Epidermal melanocyte (primary cell): ENCODE measurements at regions not wholly inside any gene's neighbourhood (a gene's known extent, or its start where the extent isn't known, plus 50 kb on each side); places are given as distances from the start of the nearest gene placed in this dataset.
"Not testable (repeated sequence)": the region's sequence is repeated elsewhere in the genome, so short reads cannot be mapped to it uniquely, and the experiment has no call there.

Source experiments
- DNase-seq: peaks from one replicate; pipeline ENCODE4 v3.0.0; 2011; ENCODE audit warnings: low spot score; ENCODE audit not compliant: insufficient read length

- no peak for DNase-seq
Measured at GRCh38 chr18:38301621-38302020, 736.0 kb upstream of the CELF4 start.

- no peak for DNase-seq
Measured at GRCh38 chr18:38297910-38298309, 732.3 kb upstream of the CELF4 start.

GRCh38 chr18:38290229-38290628, 724.6 kb upstream of the CELF4 start:
- no peak for DNase-seq

GRCh38 chr18:38284972-38285371, 719.4 kb upstream of the CELF4 start:
- DNase-seq: no peak

DNA sequence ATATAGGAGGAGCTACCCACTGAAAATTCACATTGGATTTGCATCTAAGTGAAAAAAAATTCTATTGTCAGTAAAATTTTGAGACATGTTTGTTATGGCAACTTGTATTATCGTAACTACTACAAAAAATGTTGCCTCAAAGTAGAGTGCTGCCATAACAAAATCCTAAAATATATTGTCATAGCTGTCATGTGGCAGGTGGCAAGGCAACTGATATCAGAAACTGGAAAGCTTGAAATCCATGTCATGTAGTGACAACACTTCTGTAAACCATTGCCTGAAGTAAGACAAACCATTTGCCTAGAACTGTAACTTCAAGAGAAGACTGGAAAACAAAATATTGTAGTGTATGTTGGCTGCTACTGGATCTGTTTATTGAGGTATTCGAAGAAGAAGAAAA, 697.5 kb upstream of the CELF4 start:
- no peak for DNase-seq

DNA sequence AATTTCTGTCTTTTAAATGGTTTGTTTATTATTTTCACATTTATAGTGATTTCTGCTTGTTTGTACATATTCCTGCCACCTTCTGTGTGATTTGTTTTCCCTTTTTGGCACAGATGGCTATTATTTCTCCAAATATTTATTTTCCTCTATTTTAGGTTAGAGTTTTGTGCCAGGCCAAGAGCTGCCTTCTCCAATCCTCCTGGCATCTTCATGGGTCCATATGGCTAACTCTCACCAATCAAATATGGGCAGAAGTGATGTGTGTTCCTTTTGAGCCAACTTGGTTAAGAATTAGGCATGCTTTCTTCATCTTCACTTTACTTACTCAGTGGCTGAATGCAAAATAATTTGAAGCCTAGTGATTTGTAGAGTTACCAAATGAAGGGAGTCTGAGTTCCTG, 697.1 kb upstream of the CELF4 start:
- no peak for DNase-seq

DNA sequence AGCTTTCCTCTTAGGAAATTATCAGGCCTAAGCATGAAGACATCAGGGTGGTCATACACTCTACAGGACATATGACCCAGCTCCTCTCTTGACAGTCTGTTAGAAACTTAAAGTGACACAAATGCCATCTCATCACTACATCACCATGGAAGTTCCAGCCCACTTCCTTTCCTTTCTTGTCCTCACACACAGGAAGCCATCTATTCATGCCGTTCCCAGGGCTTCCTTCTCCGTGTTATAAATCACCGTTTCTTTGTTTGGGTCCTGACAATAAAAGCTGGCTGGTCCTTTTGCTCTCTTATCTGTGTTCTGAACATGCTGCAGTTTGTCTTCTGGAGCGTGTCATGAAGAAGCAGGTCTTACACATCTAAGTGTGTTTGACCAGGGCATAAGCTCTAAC, 692.1 kb upstream of the CELF4 start:
- no peak for DNase-seq

DNA sequence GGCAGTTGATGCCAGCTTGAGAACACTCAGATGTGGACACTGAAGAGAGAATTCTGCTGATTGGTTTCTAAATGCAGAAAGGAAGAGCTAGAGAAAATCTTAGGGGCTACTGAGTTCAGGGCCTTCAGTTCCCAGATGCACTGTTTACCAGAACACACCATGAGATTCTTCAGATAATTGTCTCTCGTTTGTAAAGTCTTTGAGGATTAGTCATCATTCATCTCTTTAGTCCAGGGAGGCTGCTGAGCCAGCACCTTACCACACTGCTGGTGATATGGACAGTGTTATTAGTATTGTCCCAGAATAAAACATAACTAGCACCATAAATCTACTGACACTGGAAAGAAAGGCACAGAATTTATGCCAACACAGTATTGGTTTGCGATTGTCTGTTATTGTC, 690.8 kb upstream of the CELF4 start:
- DNase-seq: no peak

GRCh38 chr18:38250971-38251370, 685.4 kb upstream of the CELF4 start:
- no peak for DNase-seq

- DNase-seq: no peak
Measured at GRCh38 chr18:38244480-38244879, 678.9 kb upstream of the CELF4 start.

DNA sequence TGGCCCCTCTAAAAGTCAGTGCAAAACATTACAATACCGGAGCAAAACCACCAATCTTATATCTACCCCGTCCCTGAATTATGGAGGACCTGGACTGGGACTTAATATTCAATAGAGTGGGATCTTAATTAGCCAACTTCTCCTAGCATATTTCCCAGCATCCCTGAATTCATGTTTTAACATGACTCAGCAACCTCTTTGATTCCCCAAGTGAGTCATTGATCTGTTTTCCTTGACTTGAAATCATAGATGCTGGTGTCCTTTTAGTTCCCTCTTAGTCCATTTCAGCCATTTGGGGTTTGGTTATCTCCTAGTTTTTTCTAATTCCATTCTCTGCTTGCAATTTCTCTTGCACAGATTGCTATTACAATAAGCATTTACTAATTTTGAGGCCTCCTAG, 677.7 kb upstream of the CELF4 start:
- DNase-seq: no peak

DNA sequence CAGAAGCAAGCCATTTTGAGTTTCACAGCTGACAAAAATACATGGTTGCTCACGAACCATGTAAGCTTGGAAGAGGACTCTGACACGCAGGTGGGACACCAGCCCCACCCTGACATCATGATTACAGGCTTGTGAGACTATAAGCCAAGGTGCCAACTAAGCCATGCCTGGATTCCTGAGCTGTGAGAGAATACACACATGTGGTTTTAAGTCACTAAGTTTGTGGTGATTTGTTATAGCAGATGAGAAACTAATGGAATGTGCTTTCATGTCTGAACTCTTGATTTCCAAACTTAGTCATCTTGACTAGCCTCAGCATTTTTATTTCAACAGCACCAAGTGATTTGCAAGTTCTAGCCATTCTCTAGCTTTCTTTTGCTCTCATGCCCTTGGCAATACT, 676.1 kb upstream of the CELF4 start:
- no peak for DNase-seq

GRCh38 chr18:38241216-38241615, 675.6 kb upstream of the CELF4 start:
- no peak for DNase-seq

- no peak for DNase-seq
Measured at GRCh38 chr18:38239606-38240005, 674.0 kb upstream of the CELF4 start.

GRCh38 chr18:38237796-38238195, 672.2 kb upstream of the CELF4 start:
- no peak for DNase-seq

GRCh38 chr18:38221476-38222100, 656.0 kb upstream of the CELF4 start:
- no peak for DNase-seq

- no peak for DNase-seq
Measured at GRCh38 chr18:38198956-38199355, 633.4 kb upstream of the CELF4 start.

DNA sequence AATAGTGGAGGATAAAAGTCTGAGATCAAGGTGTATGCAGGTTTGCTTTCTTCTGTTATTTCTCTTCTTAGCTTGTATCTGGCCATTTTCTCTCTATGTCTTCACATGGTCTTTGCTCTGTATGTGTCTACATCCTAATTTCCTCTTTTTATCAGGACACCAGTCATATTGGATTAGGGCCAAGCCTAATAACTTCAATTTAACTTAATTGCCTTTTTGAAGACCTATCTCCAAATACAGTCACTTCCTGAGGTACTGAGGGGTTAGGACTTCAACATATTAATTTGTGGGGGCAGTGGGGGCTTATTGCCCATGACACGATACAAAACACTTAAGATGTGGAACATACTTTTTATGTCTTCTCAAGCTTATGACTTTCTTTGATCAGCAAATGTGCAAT, 632.9 kb upstream of the CELF4 start:
- DNase-seq: no peak

DNA sequence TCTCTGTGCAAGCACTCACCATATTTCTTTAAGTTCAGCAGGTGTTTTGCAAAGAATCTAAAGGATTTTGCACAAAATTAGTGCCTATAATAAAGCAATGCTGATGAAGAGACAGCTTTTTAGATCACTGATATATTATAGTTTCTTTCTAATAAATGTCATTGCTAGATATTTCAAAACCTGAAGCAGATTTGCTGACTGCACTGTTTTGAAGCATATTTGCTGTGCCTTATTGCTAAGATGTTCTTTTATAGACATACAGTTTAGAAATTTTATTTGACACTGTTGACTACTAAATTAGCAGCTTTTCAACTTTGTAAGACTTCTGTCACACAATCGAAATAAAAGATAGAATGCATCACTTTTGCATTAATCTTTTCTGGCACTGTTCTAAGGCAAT, 620.9 kb upstream of the CELF4 start:
- DNase-seq: no peak

DNA sequence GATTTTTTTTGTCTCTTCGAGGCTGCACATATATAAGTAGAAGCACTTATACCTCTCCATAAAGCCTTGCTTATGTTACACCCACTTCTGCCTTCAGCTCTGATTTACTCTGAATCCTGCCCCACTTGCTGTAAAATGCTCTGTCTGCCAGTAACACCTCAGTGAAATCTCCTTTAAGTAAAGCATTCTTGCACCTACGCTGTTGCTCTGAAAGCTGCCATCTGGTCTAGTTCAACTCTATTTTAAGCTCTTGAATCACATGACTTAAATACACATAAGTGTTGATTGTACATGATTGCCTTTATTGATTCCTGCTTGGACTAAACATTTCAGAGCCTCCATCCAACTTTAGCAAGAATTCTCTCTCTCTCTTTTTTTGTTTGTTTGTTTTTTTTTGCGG, 609.0 kb upstream of the CELF4 start:
- no peak for DNase-seq

- DNase-seq: no peak
Measured at GRCh38 chr18:38174173-38174572, 608.6 kb upstream of the CELF4 start.

DNA sequence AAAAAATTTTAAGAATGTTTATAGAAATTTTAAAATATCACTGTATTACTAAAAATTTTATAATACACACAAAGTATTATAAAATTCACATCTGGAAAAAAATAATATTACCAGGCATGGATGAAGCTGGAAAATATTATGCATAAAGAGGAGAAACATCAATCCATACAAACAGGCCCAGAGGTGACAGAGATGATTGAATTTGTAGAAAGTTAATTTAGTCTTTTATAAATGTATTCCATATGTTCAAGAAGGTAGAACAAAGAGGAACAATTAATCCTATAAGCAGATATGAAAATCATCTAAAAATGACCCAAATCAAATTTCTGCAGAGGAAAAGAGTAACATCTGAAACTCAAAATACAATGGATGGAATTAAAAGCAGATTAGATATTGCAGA, 605.2 kb upstream of the CELF4 start:
- no peak for DNase-seq

DNA sequence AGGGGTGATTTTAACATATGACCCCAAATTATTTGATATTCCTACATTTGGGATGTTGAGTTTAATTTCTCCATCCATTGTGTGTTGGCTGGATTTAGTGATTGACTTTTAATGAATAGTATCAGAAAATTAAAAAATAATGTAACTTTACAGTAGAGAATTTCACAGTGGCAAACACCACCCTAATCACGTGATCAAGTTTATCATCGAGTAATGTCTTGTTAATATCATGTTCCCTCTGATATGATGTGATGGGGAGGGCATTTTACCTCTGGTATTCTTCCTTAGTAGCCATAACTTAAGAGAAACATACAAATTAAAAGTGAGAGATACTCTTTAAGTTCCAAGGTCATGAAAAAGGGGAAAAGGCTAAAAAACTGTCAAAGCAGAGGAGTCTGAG, 602.0 kb upstream of the CELF4 start:
- DNase-seq: no peak

DNA sequence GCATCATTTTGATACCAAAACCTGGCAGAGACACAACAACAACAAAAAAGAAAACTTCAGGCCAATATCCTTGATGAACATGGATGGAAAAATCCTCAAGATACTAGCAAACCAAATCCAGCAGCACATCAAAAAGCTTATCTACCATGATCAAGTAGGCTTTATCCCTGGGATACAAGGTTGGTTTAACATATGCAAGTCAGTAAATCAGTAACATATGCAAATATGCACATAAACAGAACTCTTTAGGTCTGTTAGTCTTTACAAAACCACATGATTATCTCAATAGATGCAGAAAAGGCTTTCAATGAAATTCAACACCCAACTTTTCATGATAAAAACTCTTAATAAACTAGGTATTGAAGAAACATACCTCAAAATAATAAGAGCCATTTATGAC, 587.5 kb upstream of the CELF4 start:
- DNase-seq: not testable (repeated sequence)
